RWPE2 (cell line): ENCODE measurements at regions not wholly inside any gene's neighbourhood (a gene's known extent, or its start where the extent isn't known, plus 50 kb on each side); places are given as distances from the start of the nearest gene placed in this dataset.

ENCODE experiments used
- ATAC-seq: fragments of 200-7000 bp; cut with Tn5 transposase; 3 replicates; pipeline ENCODE4 v1.9.1; 2021; ENCODE audit warnings: low read depth
- DNase-seq: peaks from one replicate; pipeline ENCODE4 v3.0.0-alpha.2; 2020; ENCODE audit warnings: low spot score
- H3K27ac ChIP-seq: fragments of 450-650 bp; 2 replicates; pipeline ENCODE4 v1.5.1; 2017; ENCODE audit warnings: mild to moderate bottlenecking; ENCODE audit not compliant: poor library complexity, severe bottlenecking
- H3K27me3 ChIP-seq: fragments of 250-450 bp; sonication (Bioruptor Pico); 2 replicates; pipeline ENCODE4 v1.5.1; 2021; ENCODE audit warnings: mild to moderate bottlenecking, moderate library complexity; ENCODE audit not compliant: insufficient read depth, poor library complexity, severe bottlenecking
- H3K36me3 ChIP-seq: fragments of 250-450 bp; sonication (Bioruptor Pico); 2 replicates; pipeline ENCODE4 v1.5.1; 2020; ENCODE audit warnings: low read depth, mild to moderate bottlenecking, moderate library complexity
- H3K4me1 ChIP-seq: fragments of 250-450 bp; sonication (Bioruptor Pico); 2 replicates; pipeline ENCODE4 v1.5.1; 2021; ENCODE audit warnings: mild to moderate bottlenecking, moderate library complexity; ENCODE audit not compliant: insufficient read depth, poor library complexity, severe bottlenecking
- H3K4me3 ChIP-seq: fragments of 250-450 bp; sonication (Bioruptor Pico); 2 replicates; pipeline ENCODE4 v1.5.1; 2021; ENCODE audit warnings: mild to moderate bottlenecking, moderate library complexity; ENCODE audit not compliant: severe bottlenecking
- H3K9me3 ChIP-seq: fragments of 250-450 bp; sonication (Bioruptor Pico); 2 replicates; pipeline ENCODE4 v1.5.1; 2021; ENCODE audit warnings: mild to moderate bottlenecking, moderate library complexity; ENCODE audit not compliant: severe bottlenecking
- CTCF ChIP-seq: fragments of 450-650 bp; IDR thresholded peaks from one replicate; pipeline ENCODE4 v1.5.1; 2017; ENCODE audit warnings: mild to moderate bottlenecking, moderate library complexity; ENCODE audit not compliant: poor library complexity, severe bottlenecking

DNA sequence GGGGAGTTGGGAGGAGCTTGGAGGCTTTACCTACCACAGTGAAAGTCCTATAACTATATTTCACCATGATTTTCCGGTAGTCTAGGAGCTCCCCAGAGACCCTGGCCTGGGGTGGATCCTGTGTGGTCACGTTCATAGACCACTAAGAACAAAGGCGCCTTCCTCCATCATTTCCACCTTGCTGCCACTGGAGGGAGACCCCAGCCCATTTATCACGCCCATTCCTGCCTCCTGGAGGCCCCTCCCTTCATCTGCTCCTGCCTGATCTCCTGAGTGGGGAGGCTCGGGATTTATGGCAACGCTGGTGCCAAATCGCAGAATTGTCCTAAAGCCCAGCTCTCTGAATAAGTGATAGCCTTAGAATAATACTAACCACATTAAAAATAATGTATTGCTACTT, 507.6 kb upstream of the SPHKAP start:
- no peaks in the 10 kb centered on the region for H3K27me3 ChIP-seq
- H3K4me3 ChIP-seq: no peak overlapping the region
- TF ChIP-seq CTCF: peak; percentile 57
- H3K36me3 ChIP-seq: no peaks in the 10 kb centered on the region
- ATAC-seq (peak; percentile 59; the same call in 1 of the 3 replicates), DNase-seq (no peak)
- no peak overlapping the region for H3K27ac ChIP-seq
- H3K4me1 ChIP-seq: no peaks in the 10 kb centered on the region
- no peaks in the 10 kb centered on the region for H3K9me3 ChIP-seq

- ATAC-seq (no peak), DNase-seq (no peak)
- Histone ChIP-seq H3K27me3 (no peaks in the 10 kb centered on the region), H3K36me3 (no peaks in the 10 kb centered on the region), H3K9me3 (no peaks in the 10 kb centered on the region), H3K27ac (no peak overlapping the region), H3K4me3 (no peak overlapping the region), H3K4me1 (no peaks in the 10 kb centered on the region)
- TF ChIP-seq CTCF: no peak
Measured at GRCh38 chr2:228688007-228688645, 506.6 kb upstream of the SPHKAP start.

DNA sequence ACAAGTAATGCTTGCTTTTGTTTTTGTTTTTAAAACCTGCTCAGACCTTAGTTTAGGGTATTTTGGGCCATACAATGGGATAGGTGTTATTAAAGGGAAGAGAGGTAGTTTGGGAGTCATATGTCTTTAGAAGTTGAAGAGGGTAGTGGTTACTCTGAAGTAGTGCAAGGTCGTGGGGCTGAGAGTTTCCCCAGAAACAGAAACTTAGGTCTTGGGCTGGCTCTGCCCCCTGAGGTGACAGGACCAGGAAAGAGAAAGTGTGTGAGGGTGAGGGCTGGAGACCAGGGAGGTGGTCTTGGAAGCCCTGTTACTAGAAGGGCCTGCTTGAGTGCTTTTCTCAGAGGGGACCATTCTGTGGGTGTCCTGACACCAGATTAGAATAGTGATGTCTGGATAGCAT, 500.5 kb upstream of the SPHKAP start:
- no peaks in the 10 kb centered on the region for H3K9me3 ChIP-seq
- ATAC-seq (no peak; the same call in 2 of the 3 replicates), DNase-seq (no peak)
- no peak for TF ChIP-seq CTCF
- H3K27me3 ChIP-seq: no peaks in the 10 kb centered on the region
- no peak overlapping the region for H3K4me3 ChIP-seq
- H3K36me3 ChIP-seq: no peaks in the 10 kb centered on the region
- H3K4me1 ChIP-seq: no peaks in the 10 kb centered on the region
- no peak overlapping the region for H3K27ac ChIP-seq

DNA sequence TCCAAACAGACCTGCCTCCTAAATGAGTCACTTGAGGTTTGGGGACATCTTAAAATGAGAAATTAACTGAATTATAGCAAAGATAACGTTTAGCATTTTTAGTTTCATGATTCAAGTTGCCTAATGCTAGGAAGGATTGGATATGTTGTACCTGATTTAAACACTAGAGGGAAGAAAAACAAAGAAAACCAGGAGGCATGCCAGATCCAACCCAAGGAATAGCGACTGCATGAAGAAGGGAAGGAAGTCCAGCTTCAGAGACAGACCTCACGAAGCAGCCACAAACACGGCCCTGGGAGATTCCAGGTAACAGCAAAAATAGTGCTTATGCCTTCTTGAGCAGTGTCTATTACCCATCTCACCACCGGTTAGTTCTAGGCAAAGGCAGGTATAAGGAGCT, 499.9 kb upstream of the SPHKAP start:
- H3K27me3 ChIP-seq: no peaks in the 10 kb centered on the region
- no peak overlapping the region for H3K27ac ChIP-seq
- DNase-seq (no peak), ATAC-seq (peak; percentile 71; the same call in 2 of the 3 replicates)
- H3K4me3 ChIP-seq: no peak overlapping the region
- peak; percentile 70 for TF ChIP-seq CTCF
- H3K36me3 ChIP-seq: no peaks in the 10 kb centered on the region
- no peaks in the 10 kb centered on the region for H3K4me1 ChIP-seq
- no peaks in the 10 kb centered on the region for H3K9me3 ChIP-seq

GRCh38 chr2:228678110-228678509, 496.6 kb upstream of the SPHKAP start:
- no peak for ATAC-seq
- no peaks in the 10 kb centered on the region for H3K4me1 ChIP-seq
- no peaks in the 10 kb centered on the region for H3K36me3 ChIP-seq
- no peak overlapping the region for H3K4me3 ChIP-seq
- TF ChIP-seq CTCF: no peak
- DNase-seq: no peak
- no peaks in the 10 kb centered on the region for H3K27me3 ChIP-seq
- no peak overlapping the region for H3K27ac ChIP-seq
- H3K9me3 ChIP-seq: no peaks in the 10 kb centered on the region
